A549 (cell line): ENCODE measurements at regions not wholly inside any gene's neighbourhood (a gene's known extent, or its start where the extent isn't known, plus 50 kb on each side); places are given as distances from the start of the nearest gene placed in this dataset.

Experiments
- ATAC-seq, 2 experiments: fragments of 200-7000 bp in 1 of 2; fragments of >200 bp in 1 of 2; cut with Nextera tagmentation in 1 of 2; cut with Tn5 transposase in 1 of 2; 3 replicates each; pipeline versions ENCODE4 v1.8.0 to v1.9.1; 2018 to 2020; ENCODE audit warnings: mild to moderate bottlenecking in 1 of 2, moderate library complexity in 1 of 2
- CTCF ChIA-PET: fragments of 300-600 bp; sonication (Branson Sonifier 250); formaldehyde crosslinking; extraction: SDS; loops from one replicate; lab custom pipeline; 2021; ENCODE audit warnings: antibody characterized with exemption, inconsistent platforms; lab: Yijun Ruan, JAX
- POLR2A ChIA-PET: fragments of 350-600 bp; formaldehyde crosslinking; extraction: SDS; loops from one replicate; lab custom pipeline; 2021; ENCODE audit warnings: antibody characterized with exemption, inconsistent platforms; lab: Yijun Ruan, JAX
- DNase-seq, 2 experiments: peaks; one replicate each; pipeline versions ENCODE4 v3.0.0 to v3.0.0-alpha.2; 2011 to 2016; ENCODE audit warnings: low read depth in 1 of 2, low spot score in 1 of 2
- FAIRE-seq: peaks from 2 replicates; lab custom pipeline; 2011; peaks lifted over from hg19 to GRCh38; lab: Jason Lieb, UNC
- H3K27ac ChIP-seq, 2 experiments: fragments of >200 bp; sonication (Bioruptor Twin); formaldehyde crosslinking; 3 replicates each; pipeline ENCODE4 v1.5.1; 2016 to 2017
- H3K4me1 ChIP-seq: fragments of >200 bp; sonication (Bioruptor Twin); formaldehyde crosslinking; 3 replicates; pipeline ENCODE4 v1.6.1; 2016
- H3K4me2 ChIP-seq: fragments of >200 bp; sonication (Bioruptor Twin); formaldehyde crosslinking; 3 replicates; pipeline ENCODE4 v1.6.1; 2016
- H3K4me3 ChIP-seq: fragments of >200 bp; sonication (Bioruptor Twin); formaldehyde crosslinking; 3 replicates; pipeline ENCODE4 v1.5.1; 2016
- H3K9me3 ChIP-seq: fragments of >200 bp; sonication (Bioruptor Twin); formaldehyde crosslinking; 3 replicates; pipeline ENCODE4 v1.6.1; 2016
- ATOH8 ChIP-seq: fragments of 250-450 bp; sonication (Bioruptor Pico); IDR thresholded peaks from 2 replicates; pipeline ENCODE4 v1.5.0; 2020; ENCODE audit warnings: low read depth, mild to moderate bottlenecking, moderate library complexity
- CBX2 ChIP-seq: fragments of 200-600 bp; sonication (generic); IDR thresholded peaks from 2 replicates; pipeline ENCODE4 v1.6.1; 2016; ENCODE audit warnings: low read depth, mild to moderate bottlenecking, borderline replicate concordance
- CEBPB ChIP-seq, 2 experiments: fragments of >200 bp in 1 of 2; sonication (Bioruptor Twin) in 1 of 2; formaldehyde crosslinking in 1 of 2; IDR thresholded peaks; 2 replicates each; pipeline ENCODE4 v1.6.1; 2012 to 2016
- CHD2 ChIP-seq: fragments of 150-350 bp; IDR thresholded peaks from 2 replicates; pipeline ENCODE4 v1.6.1; 2014; ENCODE audit warnings: low read length; ENCODE audit not compliant: partially characterized antibody
- CTCF ChIP-seq: fragments of >200 bp; sonication (Bioruptor Twin); formaldehyde crosslinking; IDR thresholded peaks from 3 replicates; pipeline ENCODE4 v1.5.1; 2016
- E2F6 ChIP-seq: IDR thresholded peaks from 2 replicates; pipeline ENCODE4 v1.6.1; 2012; ENCODE audit warnings: low read depth, borderline replicate concordance
- ESRRA ChIP-seq: fragments of 150-350 bp; IDR thresholded peaks from 2 replicates; pipeline ENCODE4 v1.6.1; 2014; ENCODE audit warnings: mild to moderate bottlenecking, low read length, borderline replicate concordance
- FOSB ChIP-seq: fragments of 250-450 bp; sonication (Bioruptor Pico); IDR thresholded peaks from 2 replicates; pipeline ENCODE4 v1.5.0; 2020; ENCODE audit warnings: mild to moderate bottlenecking, moderate library complexity
- HDAC2 ChIP-seq: fragments of 200-600 bp; sonication (generic); IDR thresholded peaks from 2 replicates; pipeline ENCODE4 v1.6.1; 2016
- HOXB5 ChIP-seq: fragments of 250-450 bp; sonication (Bioruptor Pico); IDR thresholded peaks from 2 replicates; pipeline ENCODE4 v1.5.0; 2020; ENCODE audit warnings: mild to moderate bottlenecking, moderate library complexity
- JUNB ChIP-seq: fragments of >200 bp; sonication (Bioruptor Twin); formaldehyde crosslinking; IDR thresholded peaks from 2 replicates; pipeline ENCODE4 v1.6.1; 2016
- KDM5A ChIP-seq: fragments of 200-600 bp; sonication (generic); IDR thresholded peaks from 2 replicates; pipeline ENCODE4 v1.6.1; 2016; ENCODE audit warnings: antibody characterized with exemption, mild to moderate bottlenecking
- MAX ChIP-seq: IDR thresholded peaks from 2 replicates; pipeline ENCODE4 v1.6.1; 2012
- NPAS2 ChIP-seq: fragments of 250-450 bp; sonication (Bioruptor Pico); IDR thresholded peaks from 2 replicates; pipeline ENCODE4 v1.8.0; 2022; ENCODE audit warnings: mild to moderate bottlenecking, moderate library complexity, borderline replicate concordance
- NR3C1 ChIP-seq: fragments of >200 bp; sonication (Bioruptor Twin); formaldehyde crosslinking; IDR thresholded peaks from 3 replicates; pipeline ENCODE4 v1.6.1; 2017
- PBX3 ChIP-seq: IDR thresholded peaks from 2 replicates; pipeline ENCODE4 v1.6.1; 2012
- POLR2AphosphoS2 ChIP-seq: conservative IDR thresholded peaks from 2 replicates; pipeline ENCODE4 v1.6.1; 2012; ENCODE audit warnings: low read length, improper control_type of control experiment, inconsistent platforms
- RCOR1 ChIP-seq: fragments of 150-350 bp; IDR thresholded peaks from 2 replicates; pipeline ENCODE4 v1.6.1; 2014; ENCODE audit warnings: antibody characterized with exemption, low read length, low read depth
- SMC3 ChIP-seq: fragments of >200 bp; sonication (Bioruptor Twin); formaldehyde crosslinking; IDR thresholded peaks from 3 replicates; pipeline ENCODE4 v1.6.1; 2018; ENCODE audit warnings: inconsistent platforms
- SREBF2 ChIP-seq: fragments of 450-650 bp; IDR thresholded peaks from 2 replicates; pipeline ENCODE4 v1.6.1; 2014; ENCODE audit warnings: mild to moderate bottlenecking, moderate library complexity
- USF2 ChIP-seq: fragments of 450-650 bp; IDR thresholded peaks from 2 replicates; pipeline ENCODE4 v1.6.1; 2014; ENCODE audit warnings: antibody characterized with exemption
- WGBS: methylation state at CpG from one replicate; pipeline ENCODE4 v1.1.6; 2017; ENCODE audit errors: missing lambda C conversion rate; 5-methylcytosine and 5-hydroxymethylcytosine counted together

- TF ChIP-seq JUNB = no peak
- TF ChIP-seq KDM5A = no peak
- no peak for TF ChIP-seq NPAS2 (CRISPR knock-in tag)
Observed at GRCh38 chr4:38347251-38347650, 316.7 kb upstream of the KLF3 start (continued).

GRCh38 chr4:38354421-38354820, 309.6 kb upstream of the KLF3 start:
- no peak overlapping the region for H3K4me3 ChIP-seq
- H3K27ac ChIP-seq = no peak overlapping the region
- TF ChIP-seq JUNB (no peak), USF2 (no peak), CBX2 (no peak), POLR2AphosphoS2 (no peak), SREBF2 (no peak), CHD2 (no peak), RCOR1 (no peak), E2F6 (no peak), PBX3 (no peak), ESRRA (no peak), MAX (no peak), ATOH8 (no peak), HDAC2 (no peak), SMC3 (no peak), CTCF (no peak)
- H3K9me3 ChIP-seq = peaks cover 2% of the 10 kb centered on the region; the same call in 2 of the 3 replicates
- DNase-seq (no peak), FAIRE-seq (no peak), ATAC-seq (no peak)
- no peaks in the 10 kb centered on the region for H3K4me1 ChIP-seq
- whole genome bisulfite sequencing = 84% methylated on average over 1 of the region's 1 CpG
- ChIA-PET POLR2A (no interaction called here), CTCF (no interaction called here)
- H3K4me2 ChIP-seq = no peak overlapping the region

- 40% methylated on average over 5 of the region's 5 CpGs for WGBS
- ATAC-seq = no peak
- no peak for DNase-seq
- no peak overlapping the region for H3K4me2 ChIP-seq
- H3K9me3 ChIP-seq = peaks cover 2% of the 10 kb centered on the region; the same call in 2 of the 3 replicates
- no peaks in the 10 kb centered on the region for H3K4me1 ChIP-seq
- CTCF ChIA-PET = no interaction called here
- H3K27ac ChIP-seq = no peak overlapping the region
- FAIRE-seq = no peak
- no peak overlapping the region for H3K4me3 ChIP-seq
- TF ChIP-seq HOXB5 = no peak
- no peak for TF ChIP-seq CEBPB (IDR thresholded peaks at IDR 0.05)
- TF ChIP-seq FOSB (CRISPR knock-in tag) = no peak
- TF ChIP-seq E2F6 = no peak
- no peak for TF ChIP-seq NR3C1
- no peak for TF ChIP-seq POLR2AphosphoS2
- POLR2A ChIA-PET = no interaction called here
Observed at GRCh38 chr4:38354872-38355271, 309.1 kb upstream of the KLF3 start.
